ENCODE measurements at regions not wholly inside any gene's neighbourhood (a gene's known extent, or its start where the extent isn't known, plus 50 kb on each side); places are given as distances from the start of the nearest gene placed in this dataset.

DNA sequence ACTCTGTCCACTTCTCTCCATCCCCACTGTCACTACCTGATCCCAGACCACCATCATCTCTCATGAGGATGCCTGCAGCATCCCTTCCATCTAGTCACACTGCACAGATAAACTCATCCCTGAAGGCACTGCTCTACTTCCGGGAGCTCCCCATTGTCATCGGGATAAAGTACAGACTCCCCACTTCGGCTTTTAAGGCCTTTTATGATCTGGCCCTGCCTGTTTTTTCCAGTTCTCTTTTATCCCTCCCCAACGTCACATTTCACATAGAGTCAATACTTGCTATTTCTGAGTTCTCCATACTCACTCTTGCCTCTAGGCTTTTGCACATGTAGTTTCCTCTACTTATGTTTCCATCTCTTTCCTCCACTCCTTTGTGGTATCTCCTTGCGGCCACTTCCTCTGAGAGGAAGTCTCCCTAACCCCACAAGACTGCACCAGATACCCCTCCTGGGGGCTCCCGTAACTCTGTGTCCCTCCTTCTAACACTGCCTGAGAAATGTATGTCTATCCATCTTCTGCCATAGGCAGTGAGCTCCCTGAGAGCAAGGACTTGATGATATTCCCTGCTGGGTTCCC is 66.9 kb downstream of the COPRS start:
- H3K4me3 ChIP-seq (ENCODE audit: low read depth, low read length), result no peak overlapping the region
- H4K8ac ChIP-seq (ENCODE audit: low read depth, low read length), result no peak overlapping the region
- H3K4ac ChIP-seq (ENCODE audit: low read depth, low read length), result no peak overlapping the region
- no peak overlapping the region for H4K91ac ChIP-seq (ENCODE audit: low read depth, low read length)
- no peak overlapping the region for H4K12ac ChIP-seq (ENCODE audit: low read depth, low read length)
- H3K36me3 ChIP-seq (ENCODE audit: control insufficient read depth in 1 of 2, insufficient read depth in 2 of 2, low read length in 2 of 2), result no peaks in the 10 kb centered on the region
- H3K79me1 ChIP-seq (ENCODE audit: low read length), result no peaks in the 10 kb centered on the region
- no peak overlapping the region for H3K14ac ChIP-seq (ENCODE audit: low read length)
- DNase-seq, result no peak
- no CpG with 5 or more reads among the region's 6 CpGs for WGBS (ENCODE audit: extremely low coverage, insufficient coverage, insufficient read length)
- no peak overlapping the region for H2BK5ac ChIP-seq (ENCODE audit: low read depth, low read length, poor library complexity)
- no peak overlapping the region for H3K18ac ChIP-seq (ENCODE audit: low read length)
- no peak overlapping the region for H2AFZ ChIP-seq (ENCODE audit: insufficient read depth, low read length, poor library complexity)
- H3K27me3 ChIP-seq (ENCODE audit: insufficient read depth, low read length), result no peaks in the 10 kb centered on the region
- H2BK12ac ChIP-seq (ENCODE audit: low read length), result no peak overlapping the region
- no peak overlapping the region for H2AK5ac ChIP-seq (ENCODE audit: low read length)
- no peak overlapping the region for H2BK120ac ChIP-seq (ENCODE audit: insufficient read depth, low read length, poor library complexity)
- H3K4me1 ChIP-seq (ENCODE audit: control insufficient read depth in 1 of 2, insufficient read depth in 2 of 2, low read length in 2 of 2), result peaks cover 5 to 6% of the 10 kb centered on the region in 2 experiments
- no peaks in the 10 kb centered on the region for H3K9me3 ChIP-seq (ENCODE audit: insufficient read depth, low read depth, low read length)
- no peak overlapping the region for H3K9ac ChIP-seq (ENCODE audit: low read length)
- no peak overlapping the region for H3K27ac ChIP-seq (ENCODE audit: low read depth, low read length)
- no peak overlapping the region for H3K4me2 ChIP-seq (ENCODE audit: low read length)
- no peaks in the 10 kb centered on the region for H3K79me2 ChIP-seq (ENCODE audit: control insufficient read depth, insufficient read depth, low read length, poor library complexity)
- no peak overlapping the region for H3K23ac ChIP-seq (ENCODE audit: low read length)

DNA sequence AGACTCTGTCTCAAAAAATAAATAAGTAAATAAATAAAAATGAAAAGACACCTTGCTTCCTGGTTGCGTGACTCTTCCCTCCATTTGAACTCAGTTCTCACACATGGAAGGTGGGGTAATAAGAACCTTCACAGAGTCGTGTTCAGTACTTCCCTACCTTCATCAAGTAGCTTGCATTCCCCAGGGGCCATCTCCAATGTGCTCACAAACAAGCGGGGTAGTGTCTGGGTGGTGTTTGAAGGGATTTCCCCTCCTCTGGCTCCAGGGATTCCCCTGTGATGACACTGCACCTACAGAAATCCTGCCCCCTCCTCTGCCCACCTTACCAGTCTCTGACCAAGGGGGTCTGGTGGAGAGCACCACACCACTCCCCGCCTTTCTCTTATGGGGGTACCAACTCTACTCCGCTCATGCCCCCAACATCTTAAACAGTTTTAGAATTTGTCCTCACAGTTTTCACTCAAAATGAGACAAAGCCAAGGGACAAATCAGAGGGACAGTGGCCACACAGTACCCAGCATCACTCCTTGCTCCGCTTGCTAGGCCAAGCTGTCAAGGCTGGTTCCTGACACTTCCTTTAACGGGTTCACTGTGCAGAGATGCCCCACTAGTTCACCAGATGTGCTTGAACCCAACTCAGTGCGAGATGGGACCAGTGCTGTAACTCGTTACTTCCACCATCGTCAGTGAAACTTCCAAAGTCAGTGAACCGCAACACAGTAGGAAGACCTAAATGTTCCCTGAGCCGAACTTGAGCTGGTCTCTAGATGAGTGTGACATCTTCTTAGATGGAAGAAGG is 69.1 kb downstream of the COPRS start:
- Histone ChIP-seq H2AK5ac (ENCODE audit: low read length) (no peak overlapping the region), H3K23ac (ENCODE audit: low read length) (no peak overlapping the region), H3K79me2 (ENCODE audit: control insufficient read depth, insufficient read depth, low read length, poor library complexity) (no peaks in the 10 kb centered on the region), H2BK5ac (ENCODE audit: low read depth, low read length, poor library complexity) (no peak overlapping the region), H2BK120ac (ENCODE audit: insufficient read depth, low read length, poor library complexity) (no peak overlapping the region), H3K27ac (ENCODE audit: low read depth, low read length) (no peak overlapping the region), H3K36me3 (ENCODE audit: control insufficient read depth in 1 of 2, insufficient read depth in 2 of 2, low read length in 2 of 2) (no peaks in the 10 kb centered on the region), H3K4ac (ENCODE audit: low read depth, low read length) (no peak overlapping the region), H3K14ac (ENCODE audit: low read length) (no peak overlapping the region), H3K18ac (ENCODE audit: low read length) (no peak overlapping the region), H2BK12ac (ENCODE audit: low read length) (no peak overlapping the region), H3K79me1 (ENCODE audit: low read length) (no peaks in the 10 kb centered on the region), H3K4me2 (ENCODE audit: low read length) (no peak overlapping the region), H3K9ac (ENCODE audit: low read length) (no peak overlapping the region), H2AFZ (ENCODE audit: insufficient read depth, low read length, poor library complexity) (no peak overlapping the region), H4K12ac (ENCODE audit: low read depth, low read length) (no peak overlapping the region), H4K91ac (ENCODE audit: low read depth, low read length) (no peak overlapping the region), H3K4me1 (ENCODE audit: control insufficient read depth in 1 of 2, insufficient read depth in 2 of 2, low read length in 2 of 2) (peaks cover 0 to 5% of the 10 kb centered on the region in 2 experiments), H3K4me3 (ENCODE audit: low read depth, low read length) (no peak overlapping the region), H3K27me3 (ENCODE audit: insufficient read depth, low read length) (no peaks in the 10 kb centered on the region), H4K8ac (ENCODE audit: low read depth, low read length) (no peak overlapping the region), H3K9me3 (ENCODE audit: insufficient read depth, low read depth, low read length) (no peaks in the 10 kb centered on the region)
- DNase-seq, result no peak
- no CpG with 5 or more reads among the region's 12 CpGs for WGBS (ENCODE audit: extremely low coverage, insufficient coverage, insufficient read length)

DNA sequence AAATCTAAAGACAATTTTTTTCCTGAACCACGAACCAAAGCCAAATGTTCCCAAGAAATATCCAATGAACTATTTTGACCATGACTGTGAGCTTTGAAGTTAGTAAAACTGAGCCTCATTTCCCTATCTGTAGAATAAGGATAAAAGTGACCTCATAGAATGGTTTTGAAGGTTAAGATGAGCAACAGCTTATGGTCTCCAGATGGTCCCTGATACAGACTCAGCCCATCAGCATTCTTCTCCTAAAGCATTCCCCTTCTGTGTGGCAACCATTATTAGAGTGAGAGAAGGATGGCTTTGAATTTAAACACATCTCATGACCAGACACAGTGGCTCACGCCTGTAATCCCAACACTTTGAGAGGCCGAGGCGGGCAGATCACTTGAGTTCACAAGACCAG is 70.1 kb downstream of the COPRS start:
- H3K36me3 ChIP-seq (ENCODE audit: control insufficient read depth in 1 of 2, insufficient read depth in 2 of 2, low read length in 2 of 2), result no peaks in the 10 kb centered on the region
- no peak overlapping the region for H3K4me3 ChIP-seq (ENCODE audit: low read depth, low read length)
- no peaks in the 10 kb centered on the region for H3K27me3 ChIP-seq (ENCODE audit: insufficient read depth, low read length)
- peaks cover 0 to 5% of the 10 kb centered on the region in 2 experiments for H3K4me1 ChIP-seq (ENCODE audit: control insufficient read depth in 1 of 2, insufficient read depth in 2 of 2, low read length in 2 of 2)
- H4K8ac ChIP-seq (ENCODE audit: low read depth, low read length), result no peak overlapping the region
- no peak overlapping the region for H3K9ac ChIP-seq (ENCODE audit: low read length)
- no peak overlapping the region for H3K4me2 ChIP-seq (ENCODE audit: low read length)
- no CpG with 5 or more reads among the region's 4 CpGs for WGBS (ENCODE audit: extremely low coverage, insufficient coverage, insufficient read length)
- H3K9me3 ChIP-seq (ENCODE audit: insufficient read depth, low read depth, low read length), result no peaks in the 10 kb centered on the region
- H2BK12ac ChIP-seq (ENCODE audit: low read length), result no peak overlapping the region
- H3K27ac ChIP-seq (ENCODE audit: low read depth, low read length), result no peak overlapping the region
- no peak overlapping the region for H3K4ac ChIP-seq (ENCODE audit: low read depth, low read length)
- no peak overlapping the region for H4K12ac ChIP-seq (ENCODE audit: low read depth, low read length)
- H2AK5ac ChIP-seq (ENCODE audit: low read length), result no peak overlapping the region
- no peaks in the 10 kb centered on the region for H3K79me2 ChIP-seq (ENCODE audit: control insufficient read depth, insufficient read depth, low read length, poor library complexity)
- no peak overlapping the region for H2BK5ac ChIP-seq (ENCODE audit: low read depth, low read length, poor library complexity)
- no peak overlapping the region for H4K91ac ChIP-seq (ENCODE audit: low read depth, low read length)
- H3K23ac ChIP-seq (ENCODE audit: low read length), result no peak overlapping the region
- no peak overlapping the region for H3K18ac ChIP-seq (ENCODE audit: low read length)
- H3K14ac ChIP-seq (ENCODE audit: low read length), result no peak overlapping the region
- no peak overlapping the region for H2BK120ac ChIP-seq (ENCODE audit: insufficient read depth, low read length, poor library complexity)
- DNase-seq, result no peak
- no peak overlapping the region for H2AFZ ChIP-seq (ENCODE audit: insufficient read depth, low read length, poor library complexity)
- H3K79me1 ChIP-seq (ENCODE audit: low read length), result no peaks in the 10 kb centered on the region

DNA sequence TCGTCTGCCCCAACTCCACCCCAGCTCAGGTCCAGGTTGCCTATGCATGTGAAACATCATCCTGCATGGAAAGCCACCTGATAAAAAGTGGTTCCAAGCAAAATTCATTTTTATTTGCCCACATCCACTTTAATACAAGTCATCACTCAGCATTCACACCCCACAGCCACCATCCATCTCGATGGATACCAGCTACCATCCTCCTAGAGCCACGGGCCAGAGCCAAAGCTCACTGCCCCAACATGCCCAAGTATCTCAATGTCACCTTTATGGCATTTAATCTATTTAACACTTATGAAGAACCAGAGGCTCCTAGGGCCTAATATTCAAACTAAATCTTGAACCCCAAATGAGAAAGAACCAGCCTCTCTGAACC is 70.5 kb downstream of the COPRS start:
- Histone ChIP-seq H4K91ac (ENCODE audit: low read depth, low read length) (no peak overlapping the region), H2BK120ac (ENCODE audit: insufficient read depth, low read length, poor library complexity) (no peak overlapping the region), H2BK12ac (ENCODE audit: low read length) (no peak overlapping the region), H3K4me1 (ENCODE audit: control insufficient read depth in 1 of 2, insufficient read depth in 2 of 2, low read length in 2 of 2) (peaks cover 0 to 5% of the 10 kb centered on the region in 2 experiments), H3K9ac (ENCODE audit: low read length) (no peak overlapping the region), H2AFZ (ENCODE audit: insufficient read depth, low read length, poor library complexity) (no peak overlapping the region), H4K8ac (ENCODE audit: low read depth, low read length) (no peak overlapping the region), H2BK5ac (ENCODE audit: low read depth, low read length, poor library complexity) (no peak overlapping the region), H3K27me3 (ENCODE audit: insufficient read depth, low read length) (no peaks in the 10 kb centered on the region), H2AK5ac (ENCODE audit: low read length) (no peak overlapping the region), H3K27ac (ENCODE audit: low read depth, low read length) (no peak overlapping the region), H4K12ac (ENCODE audit: low read depth, low read length) (no peak overlapping the region), H3K18ac (ENCODE audit: low read length) (no peak overlapping the region), H3K4ac (ENCODE audit: low read depth, low read length) (no peak overlapping the region), H3K79me2 (ENCODE audit: control insufficient read depth, insufficient read depth, low read length, poor library complexity) (no peaks in the 10 kb centered on the region), H3K36me3 (ENCODE audit: control insufficient read depth in 1 of 2, insufficient read depth in 2 of 2, low read length in 2 of 2) (no peaks in the 10 kb centered on the region), H3K14ac (ENCODE audit: low read length) (no peak overlapping the region), H3K79me1 (ENCODE audit: low read length) (no peaks in the 10 kb centered on the region), H3K4me2 (ENCODE audit: low read length) (no peak overlapping the region), H3K9me3 (ENCODE audit: insufficient read depth, low read depth, low read length) (no peaks in the 10 kb centered on the region), H3K4me3 (ENCODE audit: low read depth, low read length) (no peak overlapping the region), H3K23ac (ENCODE audit: low read length) (no peak overlapping the region)
- DNase-seq, result no peak
- WGBS (ENCODE audit: extremely low coverage, insufficient coverage, insufficient read length), result no CpG with 5 or more reads among the region's 3 CpGs

Data from trophoblast cell (in vitro differentiated cells and primary cell).